Progenitor cell of endocrine pancreas (in vitro differentiated cells): ENCODE measurements at regions not wholly inside any gene's neighbourhood (a gene's known extent, or its start where the extent isn't known, plus 50 kb on each side); places are given as distances from the start of the nearest gene placed in this dataset.

ENCODE experiments used
- DNase-seq: peaks from one replicate; pipeline ENCODE4 v3.0.0; 2021; ENCODE audit warnings: low spot score; ENCODE audit not compliant: unreplicated experiment
- H3K27ac Mint-ChIP-seq: 2 replicates; pipeline ENCODE4 v1.8.0; 2021; ENCODE audit warnings: mild to moderate bottlenecking, moderate library complexity, mixed read lengths
- H3K27me3 Mint-ChIP-seq: 2 replicates; pipeline ENCODE4 v1.8.0; 2021; ENCODE audit warnings: mixed read lengths
- H3K36me3 Mint-ChIP-seq: 2 replicates; pipeline ENCODE4 v1.8.0; 2022; ENCODE audit warnings: mixed read lengths; ENCODE audit not compliant: insufficient read depth
- H3K4me1 Mint-ChIP-seq: 2 replicates; pipeline ENCODE4 v1.8.0; 2021; ENCODE audit warnings: low read depth, mixed read lengths
- H3K4me3 Mint-ChIP-seq: 2 replicates; pipeline ENCODE4 v1.8.0; 2021; ENCODE audit warnings: low read depth, mild to moderate bottlenecking, moderate library complexity, mixed read lengths
- H3K9me3 Mint-ChIP-seq: 2 replicates; pipeline ENCODE4 v1.8.0; 2021; ENCODE audit warnings: low read depth, mixed read lengths
- CTCF ChIP-seq: fragments of 200-600 bp; sonication (generic); IDR thresholded peaks from one replicate; pipeline ENCODE4 v1.5.0; 2021; ENCODE audit warnings: antibody characterized with exemption, mild to moderate bottlenecking; ENCODE audit not compliant: unreplicated experiment

- DNase-seq = no peak
- no peak for TF ChIP-seq CTCF
- peaks cover 17% of the 10 kb centered on the region for H3K27me3 Mint-ChIP-seq
- H3K9me3 Mint-ChIP-seq = peaks cover 6% of the 10 kb centered on the region
- no peaks in the 10 kb centered on the region for H3K4me1 Mint-ChIP-seq
- no peaks in the 10 kb centered on the region for H3K36me3 Mint-ChIP-seq
- H3K27ac Mint-ChIP-seq = no peak overlapping the region
- no peak overlapping the region for H3K4me3 Mint-ChIP-seq
Observed at GRCh38 chr16:26756633-26757032, 310.1 kb upstream of the C16orf82 start.

GRCh38 chr16:26762594-26762993 lies 304.1 kb upstream of the C16orf82 start:
- no peaks in the 10 kb centered on the region for H3K36me3 Mint-ChIP-seq
- no peaks in the 10 kb centered on the region for H3K4me1 Mint-ChIP-seq
- no peak for TF ChIP-seq CTCF
- H3K9me3 Mint-ChIP-seq = no peaks in the 10 kb centered on the region
- no peak overlapping the region for H3K27ac Mint-ChIP-seq
- no peak for DNase-seq
- H3K4me3 Mint-ChIP-seq = no peak overlapping the region
- H3K27me3 Mint-ChIP-seq = peaks cover 18% of the 10 kb centered on the region

- DNase-seq = no peak
Observed at GRCh38 chr16:26765087-26765486, 301.6 kb upstream of the C16orf82 start.

GRCh38 chr16:26768385-26769010 lies 298.2 kb upstream of the C16orf82 start:
- no peak overlapping the region for H3K4me3 Mint-ChIP-seq
- TF ChIP-seq CTCF = no peak
- no peak for DNase-seq
- no peaks in the 10 kb centered on the region for H3K36me3 Mint-ChIP-seq
- H3K9me3 Mint-ChIP-seq = no peaks in the 10 kb centered on the region
- no peak overlapping the region for H3K27ac Mint-ChIP-seq
- H3K27me3 Mint-ChIP-seq = peaks cover 62% of the 10 kb centered on the region
- H3K4me1 Mint-ChIP-seq = no peaks in the 10 kb centered on the region

More at GRCh38 chr16:26765087-26765486, 301.6 kb upstream of the C16orf82 start:
- Mint-ChIP-seq H3K27ac (no peak overlapping the region), H3K27me3 (peaks cover 40% of the 10 kb centered on the region), H3K4me3 (no peak overlapping the region), H3K9me3 (no peaks in the 10 kb centered on the region), H3K36me3 (no peaks in the 10 kb centered on the region), H3K4me1 (no peaks in the 10 kb centered on the region)
- TF ChIP-seq CTCF = peak; percentile 51

GRCh38 chr16:26770547-26770946 lies 296.2 kb upstream of the C16orf82 start:
- peaks cover 71% of the 10 kb centered on the region for H3K27me3 Mint-ChIP-seq
- no peaks in the 10 kb centered on the region for H3K9me3 Mint-ChIP-seq
- H3K4me3 Mint-ChIP-seq = no peak overlapping the region
- no peak overlapping the region for H3K27ac Mint-ChIP-seq
- H3K4me1 Mint-ChIP-seq = no peaks in the 10 kb centered on the region
- no peak for DNase-seq
- no peaks in the 10 kb centered on the region for H3K36me3 Mint-ChIP-seq
- no peak for TF ChIP-seq CTCF
